ENCODE measurements at regions not wholly inside any gene's neighbourhood (a gene's known extent, or its start where the extent isn't known, plus 50 kb on each side); places are given as distances from the start of the nearest gene placed in this dataset.

DNA sequence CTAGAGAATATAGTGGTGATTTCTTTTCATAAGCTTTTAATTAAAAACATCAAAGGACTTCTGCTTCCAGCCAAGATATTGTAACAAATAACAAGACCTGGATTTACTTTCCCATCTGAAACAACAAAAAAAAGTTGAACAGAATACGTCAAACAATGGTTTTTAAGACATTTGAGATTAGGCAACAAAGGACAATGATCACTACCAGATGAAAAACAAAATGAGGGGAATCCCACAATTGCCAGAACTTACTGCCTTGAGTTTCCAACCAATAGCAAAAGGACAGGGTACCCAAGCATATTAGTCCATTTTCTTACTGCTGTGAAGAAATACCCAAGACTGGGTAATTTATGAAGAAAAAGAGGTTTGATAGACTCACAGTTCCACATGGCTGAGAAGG lies 341.4 kb upstream of the INTU start:
- TF ChIP-seq, protein P1, sequence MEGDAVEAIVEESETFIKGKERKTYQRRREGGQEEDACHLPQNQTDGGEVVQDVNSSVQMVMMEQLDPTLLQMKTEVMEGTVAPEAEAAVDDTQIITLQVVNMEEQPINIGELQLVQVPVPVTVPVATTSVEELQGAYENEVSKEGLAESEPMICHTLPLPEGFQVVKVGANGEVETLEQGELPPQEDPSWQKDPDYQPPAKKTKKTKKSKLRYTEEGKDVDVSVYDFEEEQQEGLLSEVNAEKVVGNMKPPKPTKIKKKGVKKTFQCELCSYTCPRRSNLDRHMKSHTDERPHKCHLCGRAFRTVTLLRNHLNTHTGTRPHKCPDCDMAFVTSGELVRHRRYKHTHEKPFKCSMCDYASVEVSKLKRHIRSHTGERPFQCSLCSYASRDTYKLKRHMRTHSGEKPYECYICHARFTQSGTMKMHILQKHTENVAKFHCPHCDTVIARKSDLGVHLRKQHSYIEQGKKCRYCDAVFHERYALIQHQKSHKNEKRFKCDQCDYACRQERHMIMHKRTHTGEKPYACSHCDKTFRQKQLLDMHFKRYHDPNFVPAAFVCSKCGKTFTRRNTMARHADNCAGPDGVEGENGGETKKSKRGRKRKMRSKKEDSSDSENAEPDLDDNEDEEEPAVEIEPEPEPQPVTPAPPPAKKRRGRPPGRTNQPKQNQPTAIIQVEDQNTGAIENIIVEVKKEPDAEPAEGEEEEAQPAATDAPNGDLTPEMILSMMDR (conservative IDR thresholded peaks at IDR 0.05; ENCODE audit: low read depth, low read length), result no peak
- H3K4me3 ChIP-seq (ENCODE audit: low read depth, low read length), result no peak overlapping the region
- no peak for DNase-seq (ENCODE audit: low read depth)

DNA sequence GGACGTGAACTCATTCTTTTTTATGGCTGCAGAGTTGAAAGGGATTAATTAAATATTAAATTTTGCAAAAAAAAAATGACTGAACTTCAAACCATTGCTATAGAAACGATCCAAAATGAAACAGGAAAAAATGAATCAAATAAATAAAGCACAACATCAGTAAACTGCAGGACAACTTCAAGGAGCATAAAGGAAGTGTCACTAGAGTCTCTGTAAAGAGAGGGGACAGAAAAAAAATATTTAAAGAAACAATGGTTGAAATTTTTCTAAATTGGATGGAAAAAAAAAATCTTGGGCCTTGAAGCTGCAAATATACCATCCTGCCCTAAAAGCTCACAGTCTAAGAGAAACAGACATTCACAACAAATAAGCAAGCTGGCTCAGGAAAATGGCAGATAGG lies 339.3 kb upstream of the INTU start:
- H3K4me3 ChIP-seq (ENCODE audit: low read depth, low read length), result no peak overlapping the region
- no peak for DNase-seq (ENCODE audit: low read depth)
- TF ChIP-seq, protein P1 (conservative IDR thresholded peaks at IDR 0.05; ENCODE audit: low read depth, low read length), result no peak

DNA sequence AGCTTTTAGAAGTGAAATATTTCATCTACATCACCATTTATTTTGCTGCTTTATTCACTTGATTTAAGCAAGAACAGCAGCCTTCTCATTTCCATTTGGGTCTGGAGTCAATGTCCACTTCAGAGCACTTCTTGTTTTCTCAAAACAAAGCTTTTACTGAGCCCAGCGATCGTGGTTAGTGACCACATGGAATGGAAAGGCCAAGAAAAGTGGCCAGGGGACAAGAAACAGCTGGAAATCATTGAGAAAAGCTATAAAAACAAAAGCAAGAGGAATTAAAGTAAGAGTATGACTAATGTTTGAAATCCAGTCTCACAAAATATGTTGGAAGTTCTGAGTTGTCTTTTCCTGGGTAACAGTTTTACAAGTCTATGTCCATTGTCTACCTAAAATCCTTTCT lies 328.4 kb upstream of the INTU start:
- no peak for DNase-seq (ENCODE audit: low read depth)
- TF ChIP-seq, protein P1 (conservative IDR thresholded peaks at IDR 0.05; ENCODE audit: low read depth, low read length), result no peak
- no peak overlapping the region for H3K4me3 ChIP-seq (ENCODE audit: low read depth, low read length)

DNA sequence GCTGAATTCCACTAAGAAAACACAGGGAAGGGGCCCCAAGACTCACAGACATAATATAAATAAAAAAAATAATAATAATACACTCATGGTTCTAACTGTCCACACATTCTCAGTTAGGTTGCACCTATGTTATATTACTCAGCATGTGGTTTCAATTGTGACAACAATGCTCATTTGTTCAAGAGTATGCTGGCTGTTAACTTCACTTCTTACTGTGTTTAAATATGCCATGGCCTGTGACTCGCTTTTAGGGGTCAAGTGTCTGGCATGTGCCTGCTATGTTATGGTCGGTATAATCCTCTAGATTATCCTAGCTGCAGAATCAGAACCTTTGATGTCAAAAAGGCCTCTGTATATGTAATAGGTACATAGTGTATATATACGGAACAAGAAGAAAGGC lies 324.8 kb upstream of the INTU start:
- TF ChIP-seq, protein P1 (conservative IDR thresholded peaks at IDR 0.05; ENCODE audit: low read depth, low read length), result no peak
- H3K4me3 ChIP-seq (ENCODE audit: low read depth, low read length), result no peak overlapping the region
- DNase-seq (ENCODE audit: low read depth), result no peak

DNA sequence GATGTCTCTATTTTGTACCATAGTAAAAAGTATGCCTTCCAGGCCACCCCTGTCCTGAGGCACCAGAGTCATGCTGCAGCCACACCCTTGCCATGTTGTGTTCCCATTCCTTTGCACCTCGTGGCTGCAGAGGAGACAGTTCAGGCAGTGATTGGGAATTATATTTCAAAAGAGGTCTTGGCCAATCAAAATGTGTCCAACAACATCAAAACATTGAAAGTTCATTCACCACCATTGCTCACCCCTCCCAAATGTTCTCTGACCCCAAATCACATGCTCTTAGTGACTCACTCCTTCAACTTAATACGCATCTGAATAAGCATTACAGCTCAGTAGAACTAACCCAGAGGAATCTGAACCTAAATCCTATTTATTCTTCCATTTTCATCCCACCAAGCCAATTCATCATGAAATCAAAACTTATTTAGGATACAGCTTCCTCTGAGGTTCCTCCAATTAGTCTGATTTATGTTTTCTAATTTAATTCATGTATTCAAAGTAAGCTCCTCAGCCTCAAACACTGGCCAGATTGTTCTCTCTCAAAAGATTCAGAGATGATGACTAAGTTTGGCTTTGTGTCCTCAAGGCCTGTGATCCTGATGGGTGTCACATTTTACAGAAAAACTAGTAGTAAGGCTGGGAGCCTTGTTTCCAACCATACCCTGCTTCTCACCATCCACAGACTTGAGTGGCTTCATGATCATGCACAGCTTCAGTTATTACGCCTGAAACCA lies 323.2 kb upstream of the INTU start:
- DNase-seq (ENCODE audit: low read depth), result peak; percentile 19
- TF ChIP-seq, protein P1 (conservative IDR thresholded peaks at IDR 0.05; ENCODE audit: low read depth, low read length), result no peak
- no peak overlapping the region for H3K4me3 ChIP-seq (ENCODE audit: low read depth, low read length)

DNA sequence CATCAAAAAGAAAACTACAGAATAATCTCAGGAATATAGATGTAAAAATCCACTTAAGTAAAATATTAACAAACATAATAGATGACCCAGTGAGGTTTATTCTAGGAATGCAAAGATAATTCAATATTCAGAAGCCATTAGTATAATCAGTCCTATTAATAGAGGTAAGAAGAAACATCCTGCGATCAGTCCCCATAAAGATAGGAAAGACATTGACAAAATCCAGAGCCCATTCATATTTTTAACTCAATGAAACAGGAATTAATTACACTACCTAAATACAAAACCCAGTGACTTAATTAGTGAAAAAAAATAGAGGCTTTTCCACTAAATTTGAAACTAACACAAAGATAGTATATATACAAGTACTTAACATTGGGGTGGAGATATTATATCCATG lies 321.4 kb upstream of the INTU start:
- TF ChIP-seq, protein P1 (conservative IDR thresholded peaks at IDR 0.05; ENCODE audit: low read depth, low read length), result no peak
- no peak overlapping the region for H3K4me3 ChIP-seq (ENCODE audit: low read depth, low read length)
- DNase-seq (ENCODE audit: low read depth), result no peak

DNA sequence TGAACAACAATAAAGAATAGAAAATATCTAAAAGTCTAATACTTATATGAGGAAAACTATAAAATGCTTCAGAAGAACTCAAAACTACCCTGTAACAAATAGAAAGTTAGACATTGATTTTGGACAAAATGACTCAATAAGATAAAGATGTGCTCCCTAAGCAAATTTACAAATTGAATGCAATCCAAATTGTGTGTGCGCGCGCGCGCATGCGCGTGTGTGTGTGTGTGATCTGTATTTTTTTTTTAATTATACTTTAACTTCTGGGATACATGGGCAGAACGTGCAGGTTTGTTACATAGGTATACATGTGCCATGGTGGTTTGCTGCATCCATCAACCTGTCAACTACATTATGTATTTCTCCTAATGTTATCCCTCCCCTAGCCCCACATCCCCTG lies 320.8 kb upstream of the INTU start:
- TF ChIP-seq, protein P1 (conservative IDR thresholded peaks at IDR 0.05; ENCODE audit: low read depth, low read length), result no peak
- DNase-seq (ENCODE audit: low read depth), result no peak
- no peak overlapping the region for H3K4me3 ChIP-seq (ENCODE audit: low read depth, low read length)
